ENCODE measurements at regions not wholly inside any gene's neighbourhood (a gene's known extent, or its start where the extent isn't known, plus 50 kb on each side); places are given as distances from the start of the nearest gene placed in this dataset.

DNA sequence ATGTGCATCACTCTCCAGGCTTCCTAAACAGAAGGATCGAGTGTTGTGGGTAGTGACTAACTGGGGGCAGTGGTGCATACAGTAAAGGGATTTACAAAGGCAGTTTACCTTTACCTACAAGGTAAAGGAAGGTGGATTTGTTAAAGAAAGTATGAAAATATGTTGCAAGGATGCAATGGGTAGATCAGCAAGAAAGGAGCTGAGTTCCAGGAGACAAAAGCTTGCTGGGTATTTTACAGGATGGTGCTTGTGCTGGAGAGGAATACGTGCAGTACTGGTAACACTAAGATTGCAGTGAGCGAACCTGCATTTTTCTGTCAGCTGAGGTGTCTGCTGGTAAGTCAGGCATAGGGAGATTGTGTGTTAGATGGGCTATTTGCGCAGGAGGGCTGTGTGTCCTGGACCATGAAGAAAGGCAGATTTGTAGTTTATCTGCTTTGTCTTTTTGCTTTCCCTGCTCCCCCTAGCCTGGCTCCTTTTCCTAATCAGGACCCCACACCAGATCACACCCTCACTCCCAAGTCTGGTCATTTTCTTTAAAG, 304.6 kb downstream of the THBS2 start:
- TF ChIP-seq CTCF (IDR thresholded peaks at IDR 0.05; ENCODE audit: low read depth, low read length, missing input control) (no peak), YY1 (IDR thresholded peaks at IDR 0.05) (no peak), RAD21 (IDR thresholded peaks at IDR 0.05) (no peak), TAF1 (conservative IDR thresholded peaks at IDR 0.05) (no peak), EGR1 (IDR thresholded peaks at IDR 0.05; ENCODE audit: low read depth in 2 of 2) (no peak)
- TF ChIP-seq, protein P1, sequence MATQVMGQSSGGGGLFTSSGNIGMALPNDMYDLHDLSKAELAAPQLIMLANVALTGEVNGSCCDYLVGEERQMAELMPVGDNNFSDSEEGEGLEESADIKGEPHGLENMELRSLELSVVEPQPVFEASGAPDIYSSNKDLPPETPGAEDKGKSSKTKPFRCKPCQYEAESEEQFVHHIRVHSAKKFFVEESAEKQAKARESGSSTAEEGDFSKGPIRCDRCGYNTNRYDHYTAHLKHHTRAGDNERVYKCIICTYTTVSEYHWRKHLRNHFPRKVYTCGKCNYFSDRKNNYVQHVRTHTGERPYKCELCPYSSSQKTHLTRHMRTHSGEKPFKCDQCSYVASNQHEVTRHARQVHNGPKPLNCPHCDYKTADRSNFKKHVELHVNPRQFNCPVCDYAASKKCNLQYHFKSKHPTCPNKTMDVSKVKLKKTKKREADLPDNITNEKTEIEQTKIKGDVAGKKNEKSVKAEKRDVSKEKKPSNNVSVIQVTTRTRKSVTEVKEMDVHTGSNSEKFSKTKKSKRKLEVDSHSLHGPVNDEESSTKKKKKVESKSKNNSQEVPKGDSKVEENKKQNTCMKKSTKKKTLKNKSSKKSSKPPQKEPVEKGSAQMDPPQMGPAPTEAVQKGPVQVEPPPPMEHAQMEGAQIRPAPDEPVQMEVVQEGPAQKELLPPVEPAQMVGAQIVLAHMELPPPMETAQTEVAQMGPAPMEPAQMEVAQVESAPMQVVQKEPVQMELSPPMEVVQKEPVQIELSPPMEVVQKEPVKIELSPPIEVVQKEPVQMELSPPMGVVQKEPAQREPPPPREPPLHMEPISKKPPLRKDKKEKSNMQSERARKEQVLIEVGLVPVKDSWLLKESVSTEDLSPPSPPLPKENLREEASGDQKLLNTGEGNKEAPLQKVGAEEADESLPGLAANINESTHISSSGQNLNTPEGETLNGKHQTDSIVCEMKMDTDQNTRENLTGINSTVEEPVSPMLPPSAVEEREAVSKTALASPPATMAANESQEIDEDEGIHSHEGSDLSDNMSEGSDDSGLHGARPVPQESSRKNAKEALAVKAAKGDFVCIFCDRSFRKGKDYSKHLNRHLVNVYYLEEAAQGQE (IDR thresholded peaks at IDR 0.05) = no peak
- TF ChIP-seq, protein P2, sequence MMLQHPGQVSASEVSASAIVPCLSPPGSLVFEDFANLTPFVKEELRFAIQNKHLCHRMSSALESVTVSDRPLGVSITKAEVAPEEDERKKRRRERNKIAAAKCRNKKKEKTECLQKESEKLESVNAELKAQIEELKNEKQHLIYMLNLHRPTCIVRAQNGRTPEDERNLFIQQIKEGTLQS (IDR thresholded peaks at IDR 0.05) = no peak

Data from liver (tissue), 3 donors.